Neural progenitor cell (in vitro differentiated cells): ENCODE measurements at regions not wholly inside any gene's neighbourhood (a gene's known extent, or its start where the extent isn't known, plus 50 kb on each side); places are given as distances from the start of the nearest gene placed in this dataset.
"Not testable (repeated sequence)": the region's sequence is repeated elsewhere in the genome, so short reads cannot be mapped to it uniquely, and the experiment has no call there.

Source experiments
- DNase-seq: peaks from one replicate; pipeline ENCODE4 v3.0.0-alpha.2; 2016; ENCODE audit warnings: low spot score
- H2AFZ ChIP-seq: fragments of 200-600 bp; sonication (generic); replicated peaks from 2 replicates; pipeline ENCODE4 v1.6.1; 2016; ENCODE audit warnings: antibody characterized with exemption
- H3F3A ChIP-seq: fragments of 200-600 bp; sonication (generic); 2 replicates; pipeline ENCODE4 v1.6.1; 2016; ENCODE audit warnings: antibody characterized with exemption, low read depth
- H3K27ac ChIP-seq: fragments of 200-600 bp; sonication (generic); 2 replicates; pipeline ENCODE4 v1.5.1; 2016; ENCODE audit warnings: mild to moderate bottlenecking
- H3K27me3 ChIP-seq: fragments of 200-600 bp; sonication (generic); 2 replicates; pipeline ENCODE4 v1.6.1; 2016; ENCODE audit warnings: mild to moderate bottlenecking, moderate library complexity
- H3K36me3 ChIP-seq: fragments of 200-600 bp; sonication (generic); 2 replicates; pipeline ENCODE4 v1.5.1; 2016
- H3K4me1 ChIP-seq: fragments of 200-600 bp; sonication (generic); 2 replicates; pipeline ENCODE4 v1.6.1; 2016; ENCODE audit warnings: mixed run types
- H3K4me2 ChIP-seq: fragments of 200-600 bp; sonication (generic); 2 replicates; pipeline ENCODE4 v1.6.1; 2016
- H3K4me3 ChIP-seq: fragments of 200-600 bp; sonication (generic); 2 replicates; pipeline ENCODE4 v1.5.1; 2016
- H3K79me2 ChIP-seq: fragments of 200-600 bp; sonication (generic); 2 replicates; pipeline ENCODE4 v1.6.1; 2016; ENCODE audit warnings: low read depth
- H3K9ac ChIP-seq: fragments of 200-600 bp; sonication (generic); 2 replicates; pipeline ENCODE4 v1.6.1; 2016
- H3K9me3 ChIP-seq: fragments of 200-600 bp; sonication (generic); 2 replicates; pipeline ENCODE4 v1.5.1; 2016; ENCODE audit warnings: low read depth
- H4K20me1 ChIP-seq: fragments of 200-600 bp; sonication (generic); 2 replicates; pipeline ENCODE4 v1.6.1; 2016; ENCODE audit warnings: low read depth
- H3K27ac Mint-ChIP-seq: 3 replicates; pipeline ENCODE4 v1.8.0; 2021; ENCODE audit warnings: mixed read lengths
- H3K27me3 Mint-ChIP-seq: 2 replicates; pipeline ENCODE4 v1.8.0; 2022; ENCODE audit warnings: low read depth, mild to moderate bottlenecking, inconsistent platforms, moderate library complexity, mixed read lengths; ENCODE audit not compliant: insufficient read depth
- H3K36me3 Mint-ChIP-seq: 3 replicates; pipeline ENCODE4 v1.8.0; 2021; ENCODE audit warnings: mixed read lengths
- H3K4me1 Mint-ChIP-seq: 3 replicates; pipeline ENCODE4 v1.8.0; 2021; ENCODE audit warnings: mixed read lengths
- H3K4me3 Mint-ChIP-seq: 3 replicates; pipeline ENCODE4 v1.8.0; 2021; ENCODE audit warnings: mild to moderate bottlenecking, moderate library complexity, mixed read lengths
- H3K9me3 Mint-ChIP-seq: 3 replicates; pipeline ENCODE4 v1.8.0; 2020; ENCODE audit warnings: mixed read lengths
- EZH2 ChIP-seq: fragments of 200-600 bp; sonication (generic); IDR thresholded peaks from 2 replicates; pipeline ENCODE4 v1.6.1; 2017; ENCODE audit warnings: antibody characterized with exemption, mild to moderate bottlenecking, moderate library complexity
- EZH2phosphoT487 ChIP-seq: fragments of 200-600 bp; sonication (generic); IDR thresholded peaks from 2 replicates; pipeline ENCODE4 v1.6.1; 2017; ENCODE audit warnings: antibody characterized with exemption
- TF ChIP-seq, protein P1 (sequence below): fragments of 200-600 bp; sonication (generic); IDR thresholded peaks from 2 replicates; pipeline ENCODE4 v1.5.1; 2017; ENCODE audit warnings: antibody characterized with exemption, mild to moderate bottlenecking

DNA sequence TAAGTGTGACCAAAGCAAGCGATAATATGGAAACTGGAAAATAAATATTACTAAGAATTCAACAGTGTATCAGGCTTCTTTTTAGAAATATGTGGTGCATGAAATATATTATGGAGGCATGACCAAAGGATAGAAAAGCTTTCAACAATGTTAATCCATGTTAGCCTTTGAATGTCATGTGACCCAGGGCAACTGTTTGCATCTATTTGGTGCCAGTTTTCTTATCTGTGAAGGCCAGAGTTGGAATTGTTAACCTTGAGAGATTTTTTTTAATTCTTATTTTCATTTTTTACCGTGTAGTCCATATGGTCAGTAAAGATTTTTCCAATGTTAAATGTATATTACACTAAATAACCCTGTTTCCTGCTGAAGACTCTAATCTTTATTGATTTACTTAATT, 411.1 kb downstream of the BCKDHB start:
- no peak for DNase-seq
- Histone ChIP-seq H3K79me2 (no peaks in the 10 kb centered on the region), H3K4me1 (no peaks in the 10 kb centered on the region), H3K9me3 (no peaks in the 10 kb centered on the region), H3K9ac (no peak overlapping the region), H3F3A (no peaks in the 10 kb centered on the region), H4K20me1 (no peaks in the 10 kb centered on the region), H3K27me3 (no peaks in the 10 kb centered on the region), H2AFZ (no peak overlapping the region), H3K36me3 (no peaks in the 10 kb centered on the region), H3K27ac (no peak overlapping the region), H3K4me2 (no peak overlapping the region), H3K4me3 (no peak overlapping the region)
- Mint-ChIP-seq H3K4me1 (peaks cover 6% of the 10 kb centered on the region), H3K36me3 (no peaks in the 10 kb centered on the region), H3K9me3 (peaks cover 8% of the 10 kb centered on the region), H3K4me3 (no peak overlapping the region), H3K27ac (no peak overlapping the region), H3K27me3 (peaks cover 8% of the 10 kb centered on the region)
- TF ChIP-seq EZH2 (no peak), EZH2phosphoT487 (no peak)
- TF ChIP-seq, protein P1, sequence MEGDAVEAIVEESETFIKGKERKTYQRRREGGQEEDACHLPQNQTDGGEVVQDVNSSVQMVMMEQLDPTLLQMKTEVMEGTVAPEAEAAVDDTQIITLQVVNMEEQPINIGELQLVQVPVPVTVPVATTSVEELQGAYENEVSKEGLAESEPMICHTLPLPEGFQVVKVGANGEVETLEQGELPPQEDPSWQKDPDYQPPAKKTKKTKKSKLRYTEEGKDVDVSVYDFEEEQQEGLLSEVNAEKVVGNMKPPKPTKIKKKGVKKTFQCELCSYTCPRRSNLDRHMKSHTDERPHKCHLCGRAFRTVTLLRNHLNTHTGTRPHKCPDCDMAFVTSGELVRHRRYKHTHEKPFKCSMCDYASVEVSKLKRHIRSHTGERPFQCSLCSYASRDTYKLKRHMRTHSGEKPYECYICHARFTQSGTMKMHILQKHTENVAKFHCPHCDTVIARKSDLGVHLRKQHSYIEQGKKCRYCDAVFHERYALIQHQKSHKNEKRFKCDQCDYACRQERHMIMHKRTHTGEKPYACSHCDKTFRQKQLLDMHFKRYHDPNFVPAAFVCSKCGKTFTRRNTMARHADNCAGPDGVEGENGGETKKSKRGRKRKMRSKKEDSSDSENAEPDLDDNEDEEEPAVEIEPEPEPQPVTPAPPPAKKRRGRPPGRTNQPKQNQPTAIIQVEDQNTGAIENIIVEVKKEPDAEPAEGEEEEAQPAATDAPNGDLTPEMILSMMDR: no peak

DNA sequence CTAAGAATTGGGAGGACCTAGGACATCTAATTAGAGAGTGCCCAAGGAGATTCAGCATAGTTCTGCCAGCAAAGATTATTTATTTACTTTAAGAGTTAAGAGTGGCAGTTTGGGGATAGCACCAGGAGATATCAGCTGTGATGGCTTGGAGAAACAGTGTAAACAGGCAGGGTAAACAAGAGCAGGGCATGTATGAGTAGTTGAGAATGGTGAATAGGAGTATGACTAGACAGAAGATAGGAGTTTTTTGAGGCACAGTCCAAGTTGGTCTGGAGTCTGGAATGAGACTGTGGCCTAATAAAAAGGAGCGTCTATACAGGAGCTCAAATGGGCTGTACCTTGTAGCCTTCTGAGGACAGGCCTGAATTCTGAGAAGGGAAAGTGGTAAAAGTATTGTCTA, 404.1 kb downstream of the BCKDHB start:
- H3K27me3 Mint-ChIP-seq, H3K4me3 Mint-ChIP-seq, H3K4me1 Mint-ChIP-seq, H3K4me2 ChIP-seq, H3K9me3 Mint-ChIP-seq, H3K79me2 ChIP-seq, H3K9me3 ChIP-seq, H4K20me1 ChIP-seq, H2AFZ ChIP-seq, H3K4me1 ChIP-seq, H3K27ac Mint-ChIP-seq, H3K36me3 ChIP-seq, H3K27ac ChIP-seq, H3F3A ChIP-seq, H3K36me3 Mint-ChIP-seq, H3K9ac ChIP-seq, DNase-seq, H3K4me3 ChIP-seq, H3K27me3 ChIP-seq: not testable (repeated sequence)

DNA sequence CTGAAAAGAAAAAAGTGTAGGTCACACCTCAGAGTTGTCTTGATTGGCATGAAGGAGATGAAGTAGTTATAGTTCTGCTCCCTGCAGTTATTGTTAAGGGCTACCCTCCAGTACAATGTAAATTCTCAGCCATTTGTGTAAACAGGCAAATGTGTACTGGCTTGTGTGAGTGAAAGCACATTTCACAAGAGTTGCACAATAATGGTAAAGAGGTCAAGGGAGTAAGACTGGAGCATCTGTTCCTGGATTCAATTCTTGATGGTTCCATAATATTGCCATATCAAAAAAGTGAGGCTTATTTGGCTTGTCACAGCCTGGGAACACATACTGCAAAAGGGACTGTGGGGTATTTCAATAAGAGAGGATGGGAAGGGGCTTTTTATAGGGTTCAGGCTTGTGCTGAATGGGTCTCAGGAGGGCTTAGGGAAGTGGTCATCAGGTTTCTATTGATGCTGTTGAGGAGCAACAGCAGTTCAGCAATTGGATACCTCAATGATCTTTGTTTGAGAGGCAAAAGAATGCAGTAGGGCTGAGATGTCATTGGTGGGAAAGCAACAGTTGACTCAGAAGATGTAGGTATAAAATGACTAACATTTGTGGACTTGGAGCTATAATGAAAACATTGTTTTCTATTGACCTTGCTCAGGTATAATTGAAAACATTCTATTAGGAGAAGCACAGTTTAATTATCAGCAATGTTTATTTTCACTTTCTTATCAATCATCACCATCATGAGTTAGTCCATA, 402.6 kb downstream of the BCKDHB start:
- Mint-ChIP-seq H3K4me3 (no peak overlapping the region), H3K36me3 (no peaks in the 10 kb centered on the region), H3K27ac (no peak overlapping the region), H3K9me3 (no peaks in the 10 kb centered on the region), H3K27me3 (peaks cover 4% of the 10 kb centered on the region), H3K4me1 (no peaks in the 10 kb centered on the region)
- Histone ChIP-seq H3K9ac (no peak overlapping the region), H3K4me2 (no peak overlapping the region), H4K20me1 (no peaks in the 10 kb centered on the region), H3K36me3 (no peaks in the 10 kb centered on the region), H3K4me3 (no peak overlapping the region), H3K27me3 (no peaks in the 10 kb centered on the region), H2AFZ (no peak overlapping the region), H3K79me2 (no peaks in the 10 kb centered on the region), H3K4me1 (no peaks in the 10 kb centered on the region), H3F3A (no peaks in the 10 kb centered on the region), H3K27ac (no peak overlapping the region), H3K9me3 (no peaks in the 10 kb centered on the region)
- DNase-seq: no peak
- TF ChIP-seq EZH2phosphoT487 (no peak), EZH2 (no peak)
- TF ChIP-seq, protein P1: no peak

DNA sequence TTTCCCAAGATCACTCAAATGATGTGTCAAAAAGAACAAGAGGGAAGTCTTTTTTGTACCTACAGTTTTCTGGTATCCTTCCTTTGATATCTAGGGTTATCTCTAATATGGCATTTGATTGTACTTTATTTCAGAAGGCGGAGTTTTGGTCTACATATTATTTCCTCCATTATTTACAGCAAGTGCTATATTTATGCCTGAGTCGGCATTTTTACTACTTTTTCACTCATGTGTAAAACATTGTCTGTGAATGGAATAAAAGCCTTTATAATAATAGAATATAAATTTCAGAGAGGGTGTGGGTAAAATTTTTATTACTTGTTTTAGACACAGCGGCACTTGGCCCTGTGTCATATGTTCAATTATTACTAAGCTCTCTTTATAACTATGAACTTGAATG, 398.4 kb downstream of the BCKDHB start:
- H3K4me3 ChIP-seq: no peak overlapping the region
- H3K36me3 Mint-ChIP-seq: no peaks in the 10 kb centered on the region
- no peaks in the 10 kb centered on the region for H3K4me1 ChIP-seq
- no peak overlapping the region for H3K27ac Mint-ChIP-seq
- H3K27ac ChIP-seq: no peak overlapping the region
- TF ChIP-seq, protein P1: no peak
- TF ChIP-seq EZH2 (no peak), EZH2phosphoT487 (no peak)
- no peaks in the 10 kb centered on the region for H3F3A ChIP-seq
- H2AFZ ChIP-seq: no peak overlapping the region
- H3K36me3 ChIP-seq: no peaks in the 10 kb centered on the region
- H3K4me2 ChIP-seq: no peak overlapping the region
- H3K4me1 Mint-ChIP-seq: peaks cover 6% of the 10 kb centered on the region
- H3K9ac ChIP-seq: no peak overlapping the region
- no peaks in the 10 kb centered on the region for H3K9me3 Mint-ChIP-seq
- H4K20me1 ChIP-seq: no peaks in the 10 kb centered on the region
- DNase-seq: no peak
- no peaks in the 10 kb centered on the region for H3K27me3 ChIP-seq
- H3K9me3 ChIP-seq: no peaks in the 10 kb centered on the region
- no peaks in the 10 kb centered on the region for H3K79me2 ChIP-seq
- no peak overlapping the region for H3K4me3 Mint-ChIP-seq
- peaks cover 4% of the 10 kb centered on the region for H3K27me3 Mint-ChIP-seq
